CD4-positive, alpha-beta T cell treated with Interleukin-10 for 1 hour (primary cell): ENCODE measurements at regions not wholly inside any gene's neighbourhood (a gene's known extent, or its start where the extent isn't known, plus 50 kb on each side); places are given as distances from the start of the nearest gene placed in this dataset.

Source experiments
- DNase-seq: peaks from one replicate; pipeline ENCODE4 v3.0.0-alpha.2; 2020

DNA sequence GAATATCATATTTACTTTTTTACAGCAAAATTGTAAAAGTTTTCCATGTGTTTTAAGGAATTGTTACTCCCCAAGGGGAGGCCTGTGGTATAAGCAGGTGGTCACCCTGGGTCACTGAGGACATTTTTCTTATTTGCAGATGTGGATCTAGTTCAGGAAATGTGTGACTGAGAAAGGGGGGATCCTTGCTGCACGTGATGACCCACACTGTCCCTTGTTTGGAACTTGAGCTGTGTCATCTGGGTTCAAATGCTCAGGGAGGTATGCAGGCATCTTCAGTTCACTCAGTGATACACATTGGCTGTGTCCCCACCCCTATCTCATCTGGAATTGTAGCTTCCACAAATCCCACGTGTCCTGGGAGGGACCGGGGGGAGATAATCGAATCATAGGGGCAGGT lies 431.9 kb upstream of the CDH4 start:
- DNase-seq: no peak

DNA sequence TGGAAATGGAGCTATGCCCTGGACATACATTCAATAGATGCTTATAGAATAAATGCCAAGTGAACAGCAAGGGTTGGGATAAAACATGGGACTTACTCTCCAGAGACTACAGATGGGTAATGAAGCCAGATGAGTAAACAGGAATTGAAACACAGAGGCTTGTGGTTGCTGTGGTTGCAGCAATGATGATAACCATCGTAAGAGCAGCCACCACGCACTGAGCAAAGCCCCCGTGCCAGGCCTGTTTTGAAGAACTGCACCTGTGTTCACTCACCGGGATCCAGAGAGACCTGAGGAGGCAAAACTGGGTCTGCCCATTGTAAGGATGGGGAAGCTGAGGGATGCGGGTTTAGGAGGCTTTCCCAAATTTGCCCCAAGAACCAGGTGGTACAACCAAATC lies 431.1 kb upstream of the CDH4 start:
- no peak for DNase-seq

DNA sequence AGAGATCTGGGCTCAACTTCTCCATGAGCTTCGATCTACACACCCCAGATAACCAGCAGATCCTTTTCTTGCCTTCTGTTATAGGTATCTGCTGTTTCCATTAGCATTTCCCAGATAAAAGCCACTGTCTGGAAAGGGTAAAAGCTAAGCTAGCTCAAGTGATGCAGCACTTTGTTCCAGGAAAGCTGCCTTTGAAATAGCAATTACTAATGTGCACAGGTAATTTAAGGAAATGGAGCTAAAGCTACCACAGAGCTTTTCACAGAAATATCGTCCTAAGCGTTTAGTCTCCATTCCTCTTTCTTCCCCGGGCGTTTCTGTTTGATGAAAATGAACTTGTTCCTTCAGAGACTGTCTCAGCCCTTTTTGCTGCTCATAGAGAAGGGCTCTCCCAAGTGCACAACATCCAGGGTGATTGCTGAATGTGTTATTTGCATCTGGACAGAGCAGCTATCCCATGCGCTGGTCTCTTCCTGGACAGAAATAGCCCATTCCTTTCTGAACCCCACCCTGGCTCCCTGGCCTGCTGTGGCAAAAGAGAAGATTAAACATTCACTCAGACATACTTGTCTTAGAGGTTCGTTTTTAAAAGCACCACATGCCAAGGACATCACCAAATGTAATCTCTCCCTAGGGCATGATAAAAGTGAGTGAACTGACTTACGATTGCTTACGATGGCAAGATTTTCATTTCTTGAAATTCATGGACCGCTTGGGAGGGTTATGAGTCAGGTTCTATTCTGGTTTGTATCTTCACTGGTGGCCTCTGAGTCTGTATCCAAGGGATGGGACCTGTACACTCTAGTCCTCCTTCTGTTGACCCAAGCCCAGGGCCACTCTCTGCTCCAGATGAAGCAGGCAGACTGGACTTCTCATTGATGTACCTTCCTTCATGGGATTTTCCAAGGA lies 429.1 kb upstream of the CDH4 start:
- DNase-seq: no peak

DNA sequence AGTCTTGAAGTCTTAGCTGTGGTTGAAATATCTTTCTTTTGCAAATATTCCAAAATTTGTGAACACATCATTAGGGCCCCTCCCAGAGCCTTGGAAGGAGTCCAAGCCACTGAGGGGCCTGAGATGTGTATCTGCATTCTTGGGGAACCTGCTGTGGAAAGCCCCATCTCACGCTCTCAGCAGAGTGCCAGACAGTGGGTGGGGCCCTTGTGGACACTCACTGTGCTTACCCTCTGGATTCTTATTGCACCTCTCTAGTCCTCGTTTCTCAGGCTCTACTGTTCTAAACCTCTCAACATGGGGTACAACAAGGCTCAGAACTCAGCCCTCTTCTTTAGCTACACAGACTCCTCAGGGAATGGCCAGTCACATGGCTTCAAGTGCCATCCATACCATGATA lies 416.2 kb upstream of the CDH4 start:
- no peak for DNase-seq

DNA sequence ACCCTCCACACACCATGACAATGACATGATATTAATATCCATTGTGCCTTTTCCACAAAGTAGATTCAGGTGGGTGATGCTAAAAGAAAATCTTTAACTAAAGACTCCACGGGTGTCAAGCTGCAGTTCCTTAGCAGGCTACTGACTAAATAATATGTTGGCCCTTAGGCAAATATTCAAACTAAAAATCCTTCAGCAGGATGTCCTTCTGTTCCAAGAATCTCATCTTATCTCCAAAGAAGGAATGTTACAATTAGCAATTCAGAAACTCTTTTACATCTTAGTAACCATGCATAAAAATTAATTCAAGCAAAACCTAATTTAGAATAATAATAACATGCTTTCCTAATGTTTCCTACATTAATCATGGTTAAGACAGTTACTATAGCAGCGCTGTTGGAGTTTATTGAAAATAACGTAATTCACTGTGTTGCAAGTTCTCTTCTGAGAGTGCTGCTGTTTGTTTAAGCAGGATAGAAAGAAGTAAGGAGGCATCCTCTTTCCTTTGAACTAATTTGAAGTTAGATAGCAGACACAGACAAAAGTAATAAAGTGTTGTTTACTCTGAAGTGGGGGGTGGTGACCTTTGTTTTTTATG lies 414.8 kb upstream of the CDH4 start:
- DNase-seq: no peak

DNA sequence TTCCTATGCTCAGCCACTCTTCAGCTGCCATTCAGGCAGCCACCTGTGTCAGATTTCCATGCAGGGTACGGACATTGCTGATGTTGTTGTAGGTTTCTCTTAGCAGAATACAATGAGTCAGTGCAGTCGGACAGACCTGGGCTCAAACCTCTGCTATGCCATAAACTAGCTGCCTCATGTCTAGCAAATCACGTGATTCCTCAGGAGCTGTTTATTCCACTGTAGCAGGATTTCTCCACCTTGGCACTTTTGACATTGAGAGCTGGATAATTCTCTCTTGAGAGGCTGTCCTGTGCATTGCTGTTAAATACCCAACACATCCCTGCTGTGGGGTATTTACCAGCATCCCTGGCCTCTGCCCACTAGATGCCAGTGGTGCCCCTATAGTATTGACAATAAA lies 413.8 kb upstream of the CDH4 start:
- DNase-seq: no peak

DNA sequence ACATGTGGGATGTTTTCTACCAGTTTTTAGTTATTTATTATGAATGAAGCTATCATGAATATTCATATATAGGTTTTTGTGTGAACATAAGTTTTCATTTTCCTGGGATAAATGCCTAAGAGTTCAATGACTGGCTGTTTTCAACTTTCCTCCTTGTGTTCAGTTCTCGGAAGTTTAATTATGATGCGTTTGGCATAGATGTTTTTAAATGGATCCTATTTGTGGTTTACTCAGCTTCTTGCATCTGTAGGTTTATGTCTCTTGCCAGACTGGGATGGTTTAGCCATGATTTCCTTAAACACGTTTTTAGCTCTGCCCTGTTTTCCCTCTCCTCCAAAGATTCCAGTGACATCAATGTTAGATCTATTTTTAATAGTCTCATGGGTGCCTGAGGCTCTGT lies 411.1 kb upstream of the CDH4 start:
- DNase-seq: no peak

DNA sequence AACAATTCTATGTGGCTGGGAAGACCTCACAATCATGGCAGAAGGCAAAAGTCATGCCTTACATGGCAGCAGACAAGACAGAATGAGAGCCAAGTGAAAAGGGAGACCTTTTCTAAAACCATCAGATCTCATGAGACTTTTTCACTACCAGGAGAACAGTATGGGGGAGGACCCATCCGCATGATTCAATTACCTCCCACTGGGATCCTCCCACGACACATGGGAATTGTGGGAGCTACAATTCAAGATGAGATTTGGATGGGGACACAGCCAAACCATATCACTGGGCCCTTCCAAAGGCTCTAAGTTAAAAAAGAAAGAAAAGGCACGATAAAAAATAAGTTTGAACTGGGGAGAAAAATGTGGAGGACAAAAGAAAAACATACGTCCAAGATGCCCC lies 406.9 kb upstream of the CDH4 start:
- no peak for DNase-seq

DNA sequence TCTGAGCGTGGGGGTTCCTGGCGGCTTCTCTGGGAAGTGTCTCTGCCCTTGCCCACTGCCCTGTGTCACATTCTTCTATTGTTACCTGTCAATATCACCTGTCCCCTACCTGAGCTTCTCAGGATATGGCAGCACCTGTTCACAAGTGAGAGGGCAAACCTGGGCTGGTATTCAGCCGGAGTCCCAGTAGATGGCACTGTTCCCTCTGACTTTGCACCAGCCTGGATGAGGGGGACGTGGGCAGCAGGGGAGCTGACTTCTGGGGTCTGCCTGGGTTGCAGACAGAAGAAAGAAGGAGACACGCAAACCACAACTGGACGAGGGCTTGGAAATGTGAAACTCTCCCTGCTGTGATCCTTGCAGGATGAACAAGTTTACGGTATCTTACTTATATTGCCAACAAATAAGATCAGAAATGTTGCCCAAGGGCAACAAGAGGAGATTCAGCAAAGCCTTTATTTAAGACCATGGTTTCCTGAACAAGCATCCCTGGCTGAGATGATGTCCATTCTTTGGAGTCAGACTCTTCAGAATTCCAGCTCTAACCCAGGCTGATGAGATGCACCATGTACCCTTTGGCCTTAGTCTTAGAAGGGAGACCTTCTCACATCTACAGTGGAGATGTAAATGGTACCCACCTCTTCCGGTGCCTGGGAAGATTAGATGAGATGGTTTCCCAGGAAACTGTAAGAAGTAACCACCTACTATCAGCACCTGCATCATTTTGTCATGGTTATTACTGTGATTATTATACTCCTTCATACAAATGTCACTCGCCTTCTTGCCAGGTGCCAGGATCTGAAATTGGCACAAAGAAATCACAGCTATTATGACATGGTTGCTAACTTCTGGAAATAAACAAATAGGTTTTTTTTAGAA lies 400.0 kb upstream of the CDH4 start:
- DNase-seq: no peak

DNA sequence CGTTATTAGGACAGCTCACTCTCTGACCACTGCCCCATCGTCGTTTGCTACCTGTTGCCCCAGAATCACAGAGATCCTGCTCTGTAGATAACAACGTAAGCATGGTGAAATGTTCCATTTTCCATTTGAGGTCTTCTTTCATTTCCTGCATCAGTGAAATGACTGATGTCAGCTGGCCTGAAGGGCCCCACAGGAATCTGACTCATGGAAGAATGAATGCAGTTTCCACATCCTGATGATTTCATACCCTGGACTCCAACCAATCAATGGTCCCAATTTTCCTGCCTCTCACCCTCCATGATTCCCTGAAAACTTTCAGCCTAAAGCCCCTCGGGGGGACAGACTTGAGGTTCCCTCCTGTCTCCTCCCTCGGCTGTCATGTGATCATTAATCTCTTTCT lies 394.4 kb upstream of the CDH4 start:
- DNase-seq: no peak

DNA sequence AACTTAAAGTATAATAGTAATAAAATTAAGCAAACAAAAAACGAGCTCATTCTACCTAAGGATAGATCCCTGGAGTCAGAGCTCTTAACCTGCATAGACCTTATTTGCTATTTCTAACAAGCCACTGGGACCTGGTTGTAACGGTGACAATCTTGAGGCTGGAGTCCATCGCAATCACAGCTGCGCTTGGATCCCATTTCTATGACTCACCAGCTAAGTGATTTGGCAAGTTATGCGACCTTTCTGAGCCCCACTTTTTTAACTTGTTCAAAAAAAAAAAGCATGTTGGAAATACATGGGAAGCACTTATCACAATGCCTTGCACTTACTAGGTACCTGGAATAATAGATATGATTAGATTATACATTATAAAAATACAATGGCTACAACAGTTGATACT lies 389.5 kb upstream of the CDH4 start:
- no peak for DNase-seq

DNA sequence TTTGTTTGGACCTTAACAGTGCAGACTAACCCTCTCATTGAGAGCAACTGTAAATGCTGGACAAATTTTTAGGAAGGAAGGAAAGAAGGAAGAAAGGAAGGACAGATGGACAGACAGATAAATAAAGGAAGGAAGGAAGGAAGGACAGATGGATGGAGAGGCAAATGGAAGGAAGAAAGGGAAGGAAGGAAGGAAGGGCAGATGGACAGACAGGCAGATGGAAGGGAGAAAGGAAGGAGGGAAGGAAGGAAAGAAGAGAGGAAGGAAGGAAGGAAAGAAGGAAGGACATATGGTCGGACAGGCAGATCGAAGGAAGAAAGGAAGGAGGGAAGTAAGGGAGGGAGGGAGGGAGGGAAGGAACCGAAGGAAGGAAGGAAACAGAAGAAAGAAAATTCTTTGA lies 388.5 kb upstream of the CDH4 start:
- DNase-seq: no peak

DNA sequence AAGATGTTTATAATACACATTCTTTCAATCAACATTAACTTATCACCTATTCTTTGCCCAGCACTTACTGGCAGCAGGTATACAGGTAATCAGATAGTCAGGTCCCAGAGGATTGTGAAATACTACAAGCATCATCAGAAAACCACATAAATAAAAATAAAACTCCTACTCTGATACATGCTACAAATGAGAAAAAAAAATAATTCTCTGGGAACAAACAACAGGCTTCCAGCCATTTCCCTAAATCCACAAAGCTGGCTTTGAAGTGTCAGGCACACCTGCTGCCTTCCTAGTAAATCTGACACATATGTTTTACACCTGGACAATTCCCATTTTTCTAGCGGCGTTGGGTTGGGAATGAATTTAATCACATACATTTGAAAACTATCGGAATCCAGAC lies 384.5 kb upstream of the CDH4 start:
- no peak for DNase-seq

DNA sequence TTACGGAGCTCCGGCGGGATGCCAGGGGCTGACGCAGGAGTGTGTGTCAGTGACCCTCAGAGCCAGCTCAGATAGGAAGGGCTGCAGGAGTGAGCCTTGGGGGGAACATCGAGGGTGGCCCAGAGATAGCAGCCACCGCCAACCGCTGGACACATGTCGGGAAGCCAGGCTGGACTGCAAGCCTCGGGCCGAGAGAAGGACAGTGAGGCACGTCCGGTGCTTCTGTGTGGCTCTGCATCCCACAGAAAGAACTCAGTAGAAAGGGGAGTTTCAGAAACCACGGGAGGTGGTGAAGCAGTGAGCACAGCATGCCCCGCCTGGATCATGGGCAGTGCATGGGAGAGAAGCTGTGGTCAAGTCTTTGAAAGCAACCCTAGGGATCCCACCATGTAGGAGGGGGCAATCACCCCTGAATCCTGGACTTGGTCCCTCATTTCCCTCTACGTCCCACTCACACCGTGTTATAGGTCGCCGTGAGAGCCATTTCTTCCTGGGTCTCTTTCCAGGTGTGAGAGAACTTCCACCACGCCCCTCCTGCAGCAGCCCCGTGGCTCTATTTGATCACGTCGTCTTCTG lies 383.7 kb upstream of the CDH4 start:
- no peak for DNase-seq

DNA sequence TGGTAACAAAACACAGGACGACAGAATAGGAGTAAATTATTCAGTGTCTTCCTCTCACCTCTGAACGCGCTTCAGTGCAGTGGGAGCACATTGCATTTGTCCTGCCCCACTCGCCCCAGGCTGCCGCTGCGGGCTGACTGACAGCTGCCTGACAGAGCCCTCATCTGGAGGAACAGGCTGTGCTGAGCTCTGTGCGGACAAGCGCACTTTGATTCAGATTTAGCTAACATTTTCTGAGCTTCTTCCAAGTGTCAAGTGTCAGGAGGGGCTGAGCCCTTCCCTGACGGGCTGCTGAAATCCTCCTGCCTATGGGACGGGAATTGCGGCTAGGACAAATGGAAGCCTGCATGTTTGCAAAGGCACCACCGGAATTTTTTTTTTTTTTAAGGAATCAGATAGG lies 383.0 kb upstream of the CDH4 start:
- no peak for DNase-seq

DNA sequence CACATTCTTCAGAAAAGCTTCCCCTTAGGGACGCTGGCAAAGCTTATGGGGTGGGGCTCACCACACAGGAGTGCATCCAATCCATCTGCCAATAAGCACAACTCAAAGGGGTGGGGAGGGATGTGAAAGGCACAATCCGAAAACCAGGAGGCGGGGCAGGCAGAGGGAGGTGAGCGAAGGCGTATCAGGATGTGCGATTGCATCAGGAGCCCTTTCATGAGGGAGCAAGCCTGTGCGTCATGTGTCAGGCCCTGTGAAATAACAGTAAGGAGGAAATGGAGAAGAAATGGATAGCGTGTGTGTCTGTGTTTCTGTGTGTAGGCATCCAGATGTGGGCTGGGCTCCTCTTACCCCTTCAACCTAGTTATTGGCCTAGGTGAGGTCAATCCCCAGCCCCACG lies 382.4 kb upstream of the CDH4 start:
- DNase-seq: no peak

DNA sequence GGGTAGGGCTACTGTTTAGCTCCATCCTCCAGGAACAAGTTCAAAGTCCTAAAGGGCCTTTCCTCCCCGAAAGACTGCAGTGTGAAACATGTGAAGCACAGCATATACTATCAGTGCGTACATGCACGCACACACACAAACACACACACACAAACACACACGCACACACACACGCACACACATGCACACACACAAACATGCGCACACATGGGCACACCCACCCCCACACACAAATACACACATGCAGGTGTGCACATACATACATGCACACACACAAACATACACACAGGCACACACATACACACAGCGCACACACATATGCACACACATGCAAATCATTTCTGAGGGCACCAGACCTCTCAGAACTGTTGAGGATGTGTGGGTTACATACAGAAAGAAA lies 382.0 kb upstream of the CDH4 start:
- no peak for DNase-seq

DNA sequence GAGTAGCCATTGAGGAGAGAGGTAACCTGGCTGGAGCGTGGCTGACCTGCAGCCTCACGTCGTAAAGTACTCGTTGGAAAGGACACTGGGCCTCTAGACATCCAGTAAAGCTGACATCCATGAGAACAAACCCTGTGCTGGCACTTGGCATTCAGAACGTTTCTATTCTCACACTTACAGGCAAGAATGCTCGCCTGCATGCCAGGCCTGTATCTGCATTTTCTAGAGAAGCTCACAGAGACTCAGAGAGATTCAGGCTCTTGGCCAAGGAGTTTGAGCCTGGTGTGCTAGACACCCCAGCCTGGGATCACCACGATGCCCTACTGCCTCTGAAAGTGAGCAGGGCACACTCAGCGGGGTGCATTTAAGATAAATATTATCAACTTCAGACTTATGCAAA lies 379.8 kb upstream of the CDH4 start:
- no peak for DNase-seq

DNA sequence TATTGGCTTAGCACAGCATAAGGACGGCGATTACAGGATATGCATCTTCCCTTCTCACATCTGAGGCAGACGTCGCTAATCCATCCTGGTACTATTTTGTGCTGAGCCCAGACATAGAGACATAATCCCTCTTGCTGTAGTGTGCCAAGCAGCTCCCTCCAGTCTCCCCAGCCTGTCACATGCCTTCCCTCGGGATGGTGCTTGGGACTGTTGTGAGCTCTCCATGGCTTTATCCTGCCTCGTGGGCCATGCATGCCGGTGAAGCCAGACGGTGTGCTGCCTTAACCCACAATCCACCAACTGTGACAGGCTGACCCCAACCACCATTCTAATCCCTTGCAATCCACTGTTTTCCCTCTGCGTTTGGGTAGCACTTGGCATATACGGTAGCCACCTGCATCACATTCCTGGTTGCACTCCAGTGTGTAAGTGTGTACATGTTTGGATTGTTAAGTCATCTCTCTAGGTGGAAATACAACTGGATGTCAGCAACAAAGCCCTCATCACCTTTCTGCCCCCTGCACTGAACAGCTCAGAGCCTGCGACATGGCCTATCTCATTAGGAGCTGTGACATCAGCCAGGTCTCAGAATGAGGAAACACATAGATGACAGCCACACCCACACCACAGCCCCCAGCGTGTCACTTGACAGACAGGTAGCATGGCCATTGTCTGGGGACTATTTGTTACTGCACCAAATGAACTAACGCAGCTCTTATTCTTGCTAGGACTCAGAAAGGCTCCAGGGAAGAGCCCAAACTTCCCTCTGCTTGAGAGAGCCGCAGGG lies 374.8 kb upstream of the CDH4 start:
- DNase-seq: no peak

DNA sequence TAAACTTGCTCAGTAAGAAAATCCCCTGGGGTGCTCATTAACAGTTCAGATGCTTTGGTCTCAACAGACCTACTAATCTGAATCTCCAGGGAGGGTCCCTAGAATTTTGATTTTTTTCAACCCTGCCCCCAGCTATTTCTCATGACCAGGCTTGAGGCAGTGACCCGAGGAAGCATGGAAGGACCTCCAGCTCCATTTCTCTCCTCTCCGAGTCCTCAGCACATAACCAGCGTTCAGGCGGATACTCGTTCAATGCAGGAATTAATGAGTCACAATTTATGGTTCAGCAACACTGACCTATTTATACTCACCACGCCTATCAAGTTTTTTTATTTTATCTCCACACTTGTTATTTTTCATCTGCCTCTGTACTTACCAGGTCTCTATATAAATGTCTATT lies 369.2 kb upstream of the CDH4 start:
- DNase-seq: no peak

DNA sequence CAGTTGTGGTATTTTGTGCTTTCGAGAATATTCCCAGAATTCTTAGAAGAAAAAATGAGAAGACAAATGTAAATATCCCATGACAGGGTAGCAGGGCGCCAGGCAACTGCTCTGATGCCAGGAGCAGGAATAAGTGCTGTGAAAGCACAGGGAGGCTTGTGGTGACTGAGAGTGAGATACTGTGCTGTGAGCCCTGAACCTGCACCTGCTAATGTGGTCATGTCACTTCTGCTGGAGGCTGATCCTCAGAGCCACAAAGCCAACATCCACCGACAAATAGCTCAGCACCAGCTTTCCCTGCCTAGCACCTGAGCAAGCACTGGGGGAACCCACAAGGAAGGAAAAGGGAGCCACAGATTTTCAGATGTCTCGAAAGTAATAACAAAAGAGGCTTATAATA lies 368.6 kb upstream of the CDH4 start:
- DNase-seq: no peak

DNA sequence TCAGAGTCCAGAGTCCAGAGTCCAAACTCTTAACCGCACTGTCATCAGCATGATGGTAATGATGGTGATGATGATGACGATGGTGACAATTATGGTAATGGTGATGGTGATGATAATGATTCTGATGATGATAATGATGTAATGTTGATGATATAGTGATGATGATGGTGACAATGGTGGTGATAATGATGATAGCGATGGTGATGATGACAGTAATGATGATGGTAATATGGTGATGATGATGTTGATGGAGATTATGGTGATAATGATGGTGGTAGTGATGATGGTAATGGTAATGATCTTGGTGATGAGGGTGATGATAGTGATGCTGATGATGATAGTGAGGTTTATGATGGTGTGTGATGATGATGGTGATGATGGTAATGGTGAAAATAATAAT lies 367.8 kb upstream of the CDH4 start:
- DNase-seq: no peak

DNA sequence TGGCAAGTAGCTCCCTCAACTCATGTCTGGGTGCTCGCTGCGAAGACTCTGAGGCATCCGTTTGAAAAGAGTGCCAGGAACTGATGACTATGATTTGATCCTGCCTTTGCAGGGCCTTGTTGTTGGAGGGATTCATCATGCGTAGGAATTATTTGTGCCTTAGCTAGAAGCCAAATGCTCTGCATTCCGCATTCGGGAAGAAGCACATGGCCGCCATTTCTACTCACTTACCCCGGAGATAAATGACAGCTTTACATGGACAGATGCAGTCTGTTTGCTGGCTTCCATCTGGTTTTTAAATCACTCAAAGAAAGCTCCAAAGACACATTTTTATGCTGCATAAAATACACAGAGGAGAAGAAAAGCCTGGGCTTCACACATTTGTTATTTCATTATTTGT lies 363.3 kb upstream of the CDH4 start:
- no peak for DNase-seq
